ENCODE measurements at regions not wholly inside any gene's neighbourhood (a gene's known extent, or its start where the extent isn't known, plus 50 kb on each side); places are given as distances from the start of the nearest gene placed in this dataset.

GRCh38 chr6:44056392-44057237 lies 70.6 kb downstream of the MRPL14 start:
- DNase-seq = no peak

GRCh38 chr6:44054721-44055559 lies 72.3 kb downstream of the MRPL14 start:
- H3K4me1 ChIP-seq (ENCODE audit: control insufficient read depth, insufficient read depth, low read length, poor library complexity, severe bottlenecking) = no peaks in the 10 kb centered on the region
- DNase-seq = no peak

More at GRCh38 chr6:44056392-44057237, 70.6 kb downstream of the MRPL14 start:
- Histone ChIP-seq H3K27ac (ENCODE audit: insufficient read depth, low read length, poor library complexity, severe bottlenecking) (no peak overlapping the region), H3K4me1 (ENCODE audit: control insufficient read depth, insufficient read depth, low read length, poor library complexity, severe bottlenecking) (no peaks in the 10 kb centered on the region), H3K27me3 (replicated peaks; ENCODE audit: control insufficient read depth, insufficient read depth, low read length, poor library complexity, severe bottlenecking) (no peaks in the 10 kb centered on the region), H3K36me3 (ENCODE audit: control insufficient read depth, insufficient read depth, low read length) (no peaks in the 10 kb centered on the region), H3K4me3 (ENCODE audit: insufficient read depth, low read depth, low read length, poor library complexity, severe bottlenecking) (no peak overlapping the region), H3K9me3 (ENCODE audit: control insufficient read depth, low read length) (no peaks in the 10 kb centered on the region)

DNA sequence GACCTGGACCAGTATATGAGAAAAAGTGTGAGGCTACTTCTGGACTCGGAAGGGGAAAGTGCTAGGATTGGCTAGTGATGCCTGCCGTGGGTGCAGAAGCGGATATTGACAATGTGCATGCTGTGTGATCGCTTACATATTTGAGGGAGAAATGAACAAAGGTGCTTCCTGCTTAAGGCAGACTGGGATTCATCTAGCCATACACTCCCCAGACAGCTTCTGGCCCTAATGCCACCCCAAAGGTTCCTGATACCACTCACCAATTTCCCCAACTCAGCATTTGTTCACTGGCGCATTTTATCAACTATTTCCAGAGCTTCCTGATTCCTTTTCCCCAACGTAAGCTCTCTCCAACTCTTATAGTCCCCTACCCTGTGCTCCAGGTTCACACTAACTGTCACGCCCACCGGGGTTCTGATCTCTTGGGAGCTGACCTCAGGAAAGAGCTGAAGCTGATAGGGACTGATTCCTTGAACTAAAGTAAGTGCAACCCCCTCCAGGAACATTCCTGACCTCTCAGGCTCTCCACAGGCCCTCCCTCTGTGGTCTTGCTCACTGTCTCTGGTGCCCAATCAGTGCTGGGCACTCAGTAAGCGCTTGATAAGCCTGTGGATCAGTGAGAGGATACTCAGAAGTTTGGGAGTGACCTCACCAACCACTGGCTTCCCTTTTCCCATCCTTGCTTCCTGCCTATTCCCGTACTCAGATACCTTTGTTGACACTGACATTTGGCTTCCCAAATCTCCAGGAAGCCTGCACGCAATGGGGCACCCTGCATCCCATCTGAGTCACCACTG lies 73.3 kb downstream of the MRPL14 start:
- H3K36me3 ChIP-seq (ENCODE audit: control insufficient read depth, insufficient read depth, low read length) = no peaks in the 10 kb centered on the region
- no peak for DNase-seq

More at GRCh38 chr6:44054721-44055559, 72.3 kb downstream of the MRPL14 start:
- Histone ChIP-seq H3K4me3 (ENCODE audit: insufficient read depth, low read depth, low read length, poor library complexity, severe bottlenecking) (no peak overlapping the region), H3K27ac (ENCODE audit: insufficient read depth, low read length, poor library complexity, severe bottlenecking) (no peak overlapping the region), H3K9me3 (ENCODE audit: control insufficient read depth, low read length) (no peaks in the 10 kb centered on the region), H3K36me3 (ENCODE audit: control insufficient read depth, insufficient read depth, low read length) (no peaks in the 10 kb centered on the region), H3K27me3 (replicated peaks; ENCODE audit: control insufficient read depth, insufficient read depth, low read length, poor library complexity, severe bottlenecking) (no peaks in the 10 kb centered on the region)

DNA sequence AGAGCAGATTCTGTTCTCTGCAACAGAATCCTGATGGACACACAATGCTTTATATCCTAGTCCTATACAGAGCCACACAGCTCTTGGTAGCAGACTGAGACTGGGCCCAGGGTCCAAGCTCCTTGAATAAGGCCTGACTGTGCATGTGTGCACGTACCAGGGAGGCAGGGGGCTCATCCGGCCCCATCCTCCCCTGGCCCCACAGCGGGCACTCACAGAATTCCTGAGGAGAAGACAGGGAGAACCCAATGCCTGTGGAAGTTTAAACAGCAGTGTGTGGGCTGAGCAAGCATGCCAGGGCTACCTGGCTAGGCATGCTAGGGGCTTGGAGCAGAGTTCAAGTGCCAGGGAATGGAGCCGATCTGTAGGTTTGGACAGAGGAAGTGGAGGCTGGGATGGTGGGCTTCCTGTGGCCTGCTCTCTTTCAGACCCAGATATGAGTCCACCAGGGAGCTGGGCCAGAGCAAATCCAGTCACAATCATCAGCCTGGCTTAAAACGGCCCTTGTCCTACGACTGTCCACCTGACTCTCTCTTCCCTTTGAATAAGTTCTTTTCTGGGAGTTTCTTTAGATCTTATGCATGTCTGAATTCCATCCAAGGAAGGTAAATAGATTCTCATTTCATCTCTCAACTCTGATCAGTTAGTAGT lies 74.0 kb downstream of the MRPL14 start:
- no peak for DNase-seq
- Histone ChIP-seq H3K9me3 (ENCODE audit: control insufficient read depth, low read length) (no peaks in the 10 kb centered on the region), H3K4me3 (ENCODE audit: insufficient read depth, low read depth, low read length, poor library complexity, severe bottlenecking) (no peak overlapping the region), H3K27me3 (replicated peaks; ENCODE audit: control insufficient read depth, insufficient read depth, low read length, poor library complexity, severe bottlenecking) (no peaks in the 10 kb centered on the region), H3K36me3 (ENCODE audit: control insufficient read depth, insufficient read depth, low read length) (no peaks in the 10 kb centered on the region), H3K27ac (ENCODE audit: insufficient read depth, low read length, poor library complexity, severe bottlenecking) (no peak overlapping the region), H3K4me1 (ENCODE audit: control insufficient read depth, insufficient read depth, low read length, poor library complexity, severe bottlenecking) (no peaks in the 10 kb centered on the region)

More for the DNA sequence above, 73.3 kb downstream of the MRPL14 start:
- Histone ChIP-seq H3K27me3 (replicated peaks; ENCODE audit: control insufficient read depth, insufficient read depth, low read length, poor library complexity, severe bottlenecking) (no peaks in the 10 kb centered on the region), H3K4me3 (ENCODE audit: insufficient read depth, low read depth, low read length, poor library complexity, severe bottlenecking) (no peak overlapping the region), H3K27ac (ENCODE audit: insufficient read depth, low read length, poor library complexity, severe bottlenecking) (no peak overlapping the region), H3K4me1 (ENCODE audit: control insufficient read depth, insufficient read depth, low read length, poor library complexity, severe bottlenecking) (no peaks in the 10 kb centered on the region), H3K9me3 (ENCODE audit: control insufficient read depth, low read length) (no peaks in the 10 kb centered on the region)

DNA sequence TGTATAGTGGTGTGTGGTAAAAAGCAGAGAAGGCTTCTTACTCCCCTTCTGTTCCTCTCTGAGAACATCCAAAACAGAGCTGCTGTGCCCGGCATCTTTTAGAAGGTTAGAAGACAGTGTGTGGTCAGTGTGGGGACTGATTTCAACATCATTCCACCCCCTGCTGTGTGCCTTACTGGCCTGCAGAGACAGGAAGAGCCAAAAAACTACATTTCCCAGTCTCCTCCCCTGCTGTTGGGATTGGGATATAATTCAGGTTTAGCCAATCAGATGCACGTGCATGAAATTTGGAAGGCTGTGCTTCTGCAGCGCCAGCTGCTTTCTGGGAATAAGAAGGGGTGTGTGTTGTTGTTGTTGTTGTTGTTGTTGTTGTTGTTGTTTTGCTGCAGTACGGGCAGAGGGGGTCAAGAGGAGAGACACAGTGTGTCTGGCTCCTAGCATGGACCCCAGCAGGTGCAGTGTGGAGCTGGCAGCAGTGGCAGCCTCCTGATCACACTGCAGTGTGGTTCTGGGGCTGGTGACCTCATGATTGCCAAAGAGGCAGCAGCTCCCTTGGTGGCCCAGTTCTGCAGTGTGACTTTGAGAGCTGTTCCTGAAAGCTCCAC lies 74.7 kb downstream of the MRPL14 start:
- H3K9me3 ChIP-seq (ENCODE audit: control insufficient read depth, low read length) = no peaks in the 10 kb centered on the region
- H3K27ac ChIP-seq (ENCODE audit: insufficient read depth, low read length, poor library complexity, severe bottlenecking) = no peak overlapping the region
- no peak overlapping the region for H3K4me3 ChIP-seq (ENCODE audit: insufficient read depth, low read depth, low read length, poor library complexity, severe bottlenecking)
- no peaks in the 10 kb centered on the region for H3K36me3 ChIP-seq (ENCODE audit: control insufficient read depth, insufficient read depth, low read length)
- H3K4me1 ChIP-seq (ENCODE audit: control insufficient read depth, insufficient read depth, low read length, poor library complexity, severe bottlenecking) = no peaks in the 10 kb centered on the region
- no peaks in the 10 kb centered on the region for H3K27me3 ChIP-seq (replicated peaks; ENCODE audit: control insufficient read depth, insufficient read depth, low read length, poor library complexity, severe bottlenecking)
- DNase-seq = no peak

DNA sequence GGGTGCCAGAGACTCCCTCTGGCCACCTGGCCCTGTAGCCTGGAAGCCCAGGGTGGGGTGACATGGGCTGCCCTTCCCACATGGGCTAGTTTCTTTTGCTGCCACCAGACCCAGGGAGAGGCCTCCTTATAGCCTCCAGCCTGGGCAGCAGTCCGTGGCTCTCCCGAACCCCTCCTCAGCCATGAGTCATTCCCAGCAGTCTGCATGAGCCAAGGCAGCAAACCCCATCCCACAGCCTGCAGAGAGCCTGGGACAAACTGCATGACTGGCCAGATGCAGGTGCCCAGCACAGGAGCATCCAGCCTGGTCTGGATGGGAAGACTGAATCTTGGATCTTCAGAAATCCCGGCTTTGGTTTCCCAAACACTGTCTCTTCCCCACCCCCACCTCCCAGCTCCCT lies 75.7 kb downstream of the MRPL14 start:
- no peaks in the 10 kb centered on the region for H3K9me3 ChIP-seq (ENCODE audit: control insufficient read depth, low read length)
- no peak for DNase-seq
- H3K27ac ChIP-seq (ENCODE audit: insufficient read depth, low read length, poor library complexity, severe bottlenecking) = no peak overlapping the region
- no peaks in the 10 kb centered on the region for H3K36me3 ChIP-seq (ENCODE audit: control insufficient read depth, insufficient read depth, low read length)
- H3K4me1 ChIP-seq (ENCODE audit: control insufficient read depth, insufficient read depth, low read length, poor library complexity, severe bottlenecking) = no peaks in the 10 kb centered on the region
- H3K27me3 ChIP-seq (replicated peaks; ENCODE audit: control insufficient read depth, insufficient read depth, low read length, poor library complexity, severe bottlenecking) = no peaks in the 10 kb centered on the region
- no peak overlapping the region for H3K4me3 ChIP-seq (ENCODE audit: insufficient read depth, low read depth, low read length, poor library complexity, severe bottlenecking)

DNA sequence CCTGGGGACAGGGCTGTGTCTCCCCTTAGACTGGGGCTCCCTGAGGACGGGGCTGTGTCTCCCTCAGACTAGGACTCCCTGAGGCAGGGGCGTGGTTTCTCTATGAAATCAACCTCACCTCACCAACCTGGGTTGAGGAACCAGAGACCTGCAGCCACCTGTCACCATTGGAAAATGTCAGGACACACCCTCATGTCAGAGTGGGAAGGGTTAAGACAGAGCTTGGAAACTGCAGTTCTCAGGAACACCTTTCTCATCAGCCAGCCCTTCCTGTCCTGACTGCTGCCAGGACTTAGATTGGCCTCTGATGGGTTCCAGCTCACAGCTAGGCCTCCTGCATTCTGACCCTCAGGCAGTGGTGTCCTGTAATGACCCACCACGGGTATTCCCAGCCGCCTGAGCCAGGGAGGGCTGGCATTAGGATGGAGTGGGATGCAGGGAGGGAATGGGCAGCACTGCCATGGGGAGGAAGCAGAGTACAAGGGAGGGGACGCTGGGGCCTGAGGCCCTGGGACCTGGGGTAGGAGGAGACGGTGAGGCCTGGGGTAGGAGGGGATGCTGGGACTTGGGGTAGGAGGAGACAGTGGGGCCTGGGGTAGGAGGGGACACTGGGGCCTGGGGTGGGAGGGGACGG lies 76.3 kb downstream of the MRPL14 start:
- no peaks in the 10 kb centered on the region for H3K9me3 ChIP-seq (ENCODE audit: control insufficient read depth, low read length)
- H3K27ac ChIP-seq (ENCODE audit: insufficient read depth, low read length, poor library complexity, severe bottlenecking) = no peak overlapping the region
- H3K36me3 ChIP-seq (ENCODE audit: control insufficient read depth, insufficient read depth, low read length) = no peaks in the 10 kb centered on the region
- H3K4me1 ChIP-seq (ENCODE audit: control insufficient read depth, insufficient read depth, low read length, poor library complexity, severe bottlenecking) = no peaks in the 10 kb centered on the region
- no peak for DNase-seq
- H3K27me3 ChIP-seq (replicated peaks; ENCODE audit: control insufficient read depth, insufficient read depth, low read length, poor library complexity, severe bottlenecking) = no peaks in the 10 kb centered on the region
- no peak overlapping the region for H3K4me3 ChIP-seq (ENCODE audit: insufficient read depth, low read depth, low read length, poor library complexity, severe bottlenecking)

- no peaks in the 10 kb centered on the region for H3K36me3 ChIP-seq (ENCODE audit: control insufficient read depth, insufficient read depth, low read length)
- H3K4me1 ChIP-seq (ENCODE audit: control insufficient read depth, insufficient read depth, low read length, poor library complexity, severe bottlenecking) = no peaks in the 10 kb centered on the region
Observed at GRCh38 chr6:44049989-44050871, 77.0 kb downstream of the MRPL14 start.

More at GRCh38 chr6:44049989-44050871, 77.0 kb downstream of the MRPL14 start:
- Histone ChIP-seq H3K4me3 (ENCODE audit: insufficient read depth, low read depth, low read length, poor library complexity, severe bottlenecking) (no peak overlapping the region), H3K27me3 (replicated peaks; ENCODE audit: control insufficient read depth, insufficient read depth, low read length, poor library complexity, severe bottlenecking) (no peaks in the 10 kb centered on the region), H3K27ac (ENCODE audit: insufficient read depth, low read length, poor library complexity, severe bottlenecking) (no peak overlapping the region), H3K9me3 (ENCODE audit: control insufficient read depth, low read length) (no peaks in the 10 kb centered on the region)
- no peak for DNase-seq

All from effector memory CD4-positive, alpha-beta T cell (primary cell).